SU-DHL-6 (cell line): ENCODE measurements at regions not wholly inside any gene's neighbourhood (a gene's known extent, or its start where the extent isn't known, plus 50 kb on each side); places are given as distances from the start of the nearest gene placed in this dataset.

Source experiments
- H2AFZ ChIP-seq: fragments of 200-600 bp; sonication (generic); 2 replicates; pipeline ENCODE4 v1.6.1; 2014; ENCODE audit warnings: low read depth, mild to moderate bottlenecking, moderate library complexity, mixed read lengths, antibody characterized with exemption, low read length; ENCODE audit not compliant: severe bottlenecking
- H3F3A ChIP-seq: fragments of 200-600 bp; shearing (Covaris generic); 2 replicates; pipeline ENCODE4 v1.6.0; 2016; ENCODE audit warnings: antibody characterized with exemption, mild to moderate bottlenecking; ENCODE audit not compliant: insufficient read depth
- H3K27ac ChIP-seq: fragments of 200-600 bp; sonication (generic); 2 replicates; pipeline ENCODE4 v1.5.1; 2016; ENCODE audit warnings: low read depth, mild to moderate bottlenecking, low read length, moderate library complexity, mixed read lengths
- H3K27me3 ChIP-seq: fragments of 200-600 bp; sonication (generic), shearing (Covaris generic); 2 replicates; pipeline ENCODE4 v1.6.0; 2014; ENCODE audit warnings: mild to moderate bottlenecking, low read length
- H3K36me3 ChIP-seq: fragments of 200-600 bp; sonication (generic); 2 replicates; pipeline ENCODE4 v1.6.1; 2014; ENCODE audit warnings: mild to moderate bottlenecking, low read length, mixed read lengths
- H3K4me2 ChIP-seq: fragments of 300-600, 200-600 bp; shearing (Covaris generic), sonication (generic); 2 replicates; pipeline ENCODE4 v1.6.0; 2014; ENCODE audit warnings: low read length, low read depth, mild to moderate bottlenecking; ENCODE audit not compliant: poor library complexity, severe bottlenecking
- H3K4me3 ChIP-seq: fragments of 200-600 bp; sonication (generic); 2 replicates; pipeline ENCODE4 v1.5.1; 2014; ENCODE audit warnings: antibody characterized with exemption, low read length, mild to moderate bottlenecking, mixed read lengths; ENCODE audit not compliant: insufficient read depth, poor library complexity, severe bottlenecking
- H3K79me2 ChIP-seq: fragments of 200-600 bp; sonication (generic); 2 replicates; pipeline ENCODE4 v1.6.1; 2014; ENCODE audit warnings: mild to moderate bottlenecking, low read length, moderate library complexity; ENCODE audit not compliant: insufficient read depth
- H3K9ac ChIP-seq: fragments of 200-600 bp; sonication (generic); 2 replicates; pipeline ENCODE4 v1.7.0; 2014; ENCODE audit warnings: mild to moderate bottlenecking, low read length
- H3K9me2 ChIP-seq: fragments of 200-600 bp; sonication (generic); replicated peaks from 2 replicates; pipeline ENCODE4 v1.6.1; 2014; ENCODE audit warnings: low read length; ENCODE audit not compliant: insufficient read depth
- H3K9me3 ChIP-seq: fragments of 200-600 bp; sonication (generic); 2 replicates; pipeline ENCODE4 v1.6.1; 2014; ENCODE audit warnings: low read length, mixed read lengths; ENCODE audit not compliant: insufficient read depth
- H4K20me1 ChIP-seq: fragments of 200-600 bp; sonication (generic); 2 replicates; pipeline ENCODE4 v1.6.1; 2014; ENCODE audit warnings: low read depth, mild to moderate bottlenecking, antibody characterized with exemption, low read length, moderate library complexity, mixed read lengths
- CTCF ChIP-seq: fragments of 200-600 bp; sonication (generic); IDR thresholded peaks from one replicate; pipeline ENCODE4 v1.5.1; 2017; ENCODE audit warnings: antibody characterized with exemption, mild to moderate bottlenecking, low read length, moderate library complexity; ENCODE audit not compliant: insufficient read depth, poor library complexity, severe bottlenecking
- EZH2phosphoT487 ChIP-seq: fragments of 200-600 bp; sonication (generic), shearing (Covaris generic); conservative IDR thresholded peaks from 2 replicates; pipeline ENCODE4 v1.6.1; 2018; ENCODE audit warnings: mild to moderate bottlenecking, antibody characterized with exemption, low read length, moderate library complexity, mixed read lengths

DNA sequence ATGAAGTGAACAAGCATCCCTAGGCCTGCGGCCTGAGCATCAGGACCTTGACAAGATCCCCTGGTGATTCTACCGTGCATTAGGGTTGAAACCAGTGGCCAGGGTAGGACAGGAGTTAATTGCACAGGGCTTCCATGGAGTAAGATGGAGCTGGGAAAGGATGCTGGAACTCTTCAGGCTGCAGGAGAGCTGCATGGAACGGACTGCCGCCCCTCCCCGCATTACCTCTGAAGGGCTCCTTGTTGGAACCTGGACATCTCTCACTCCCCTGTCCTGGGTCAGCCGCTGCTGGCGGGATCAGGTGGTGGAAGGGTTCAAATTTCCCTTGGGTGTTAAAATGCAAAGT is 156.6 kb upstream of the ID2 start:
- no peaks in the 10 kb centered on the region for H3K36me3 ChIP-seq
- H3K9me3 ChIP-seq, result no peaks in the 10 kb centered on the region
- TF ChIP-seq EZH2phosphoT487 (no peak), CTCF (no peak)
- H3K4me2 ChIP-seq, result peak overlapping the region; percentile 23
- H2AFZ ChIP-seq, result no peak overlapping the region
- no peaks in the 10 kb centered on the region for H3K9me2 ChIP-seq
- no peak overlapping the region for H3K9ac ChIP-seq
- no peak overlapping the region for H3K4me3 ChIP-seq
- no peaks in the 10 kb centered on the region for H4K20me1 ChIP-seq
- H3K27me3 ChIP-seq, result no peaks in the 10 kb centered on the region
- no peak overlapping the region for H3K27ac ChIP-seq
- peaks cover 4% of the 10 kb centered on the region; the same call in 1 of the 2 replicates for H3F3A ChIP-seq
- no peaks in the 10 kb centered on the region for H3K79me2 ChIP-seq

GRCh38 chr2:8525582-8526402 is 156.1 kb upstream of the ID2 start:
- no peak for TF ChIP-seq EZH2phosphoT487
- TF ChIP-seq CTCF, result no peak
- peak overlapping the region; percentile 23 for H3K4me2 ChIP-seq
- H3F3A ChIP-seq, result peaks cover 4% of the 10 kb centered on the region; the same call in 1 of the 2 replicates
- no peak overlapping the region for H2AFZ ChIP-seq
- no peaks in the 10 kb centered on the region for H3K9me3 ChIP-seq
- H3K79me2 ChIP-seq, result no peaks in the 10 kb centered on the region
- no peak overlapping the region for H3K4me3 ChIP-seq
- H3K36me3 ChIP-seq, result no peaks in the 10 kb centered on the region
- H4K20me1 ChIP-seq, result no peaks in the 10 kb centered on the region
- H3K9me2 ChIP-seq, result no peaks in the 10 kb centered on the region
- H3K27ac ChIP-seq, result peak overlapping the region; percentile 34
- no peaks in the 10 kb centered on the region for H3K27me3 ChIP-seq
- H3K9ac ChIP-seq, result 0 out of 2 replicates have a peak overlapping the region, but pooled peaks have one; percentile 6

- H2AFZ ChIP-seq, result no peak overlapping the region
- H3K9me2 ChIP-seq, result no peaks in the 10 kb centered on the region
- peak overlapping the region; percentile 23 for H3K4me2 ChIP-seq
- peaks cover 1% of the 10 kb centered on the region; the same call in 1 of the 2 replicates for H3K36me3 ChIP-seq
- peak overlapping the region; percentile 34 for H3K27ac ChIP-seq
- no peaks in the 10 kb centered on the region for H3K27me3 ChIP-seq
- no peaks in the 10 kb centered on the region for H4K20me1 ChIP-seq
- no peaks in the 10 kb centered on the region for H3K79me2 ChIP-seq
- peaks cover 2% of the 10 kb centered on the region; the same call in 1 of the 2 replicates for H3K9me3 ChIP-seq
- no peak overlapping the region for H3K4me3 ChIP-seq
- no peak for TF ChIP-seq CTCF
- no peak for TF ChIP-seq EZH2phosphoT487
- 0 out of 2 replicates have a peak overlapping the region, but pooled peaks have one; percentile 6 for H3K9ac ChIP-seq
- H3F3A ChIP-seq, result peaks cover 4% of the 10 kb centered on the region; the same call in 1 of the 2 replicates
Observed at GRCh38 chr2:8526403-8526696, 155.5 kb upstream of the ID2 start.
